GM18511 (cell line): ENCODE measurements at regions not wholly inside any gene's neighbourhood (a gene's known extent, or its start where the extent isn't known, plus 50 kb on each side); places are given as distances from the start of the nearest gene placed in this dataset.

Experiments
- ATAC-seq: cut with Tn5 transposase; IDR thresholded peaks from one replicate; pipeline ENCODE4 v1.9.1; 2021; ENCODE audit warnings: mild to moderate bottlenecking, moderate library complexity; ENCODE audit not compliant: unreplicated experiment

- ATAC-seq: no peak
Observed at GRCh38 chr2:64848945-64849344, 140.3 kb upstream of the SLC1A4 start.

- no peak for ATAC-seq
Observed at GRCh38 chr2:64850642-64851041, 138.6 kb upstream of the SLC1A4 start.

- no peak for ATAC-seq
Observed at GRCh38 chr2:64852771-64853241, 136.4 kb upstream of the SLC1A4 start.

GRCh38 chr2:64853306-64853705 is 135.9 kb upstream of the SLC1A4 start:
- no peak for ATAC-seq

GRCh38 chr2:64853894-64854293 is 135.3 kb upstream of the SLC1A4 start:
- no peak for ATAC-seq

GRCh38 chr2:64854773-64855237 is 134.4 kb upstream of the SLC1A4 start:
- no peak for ATAC-seq

GRCh38 chr2:64857581-64858471 is 131.4 kb upstream of the SLC1A4 start:
- ATAC-seq: no peak

- no peak for ATAC-seq
Observed at GRCh38 chr2:64858541-64859311, 130.5 kb upstream of the SLC1A4 start.

- no peak for ATAC-seq
Observed at GRCh38 chr2:64859312-64860212, 129.6 kb upstream of the SLC1A4 start.

- peak; percentile 43 for ATAC-seq
Observed at GRCh38 chr2:64860276-64860885, 128.8 kb upstream of the SLC1A4 start.

- no peak for ATAC-seq
Observed at GRCh38 chr2:64860936-64861335, 128.3 kb upstream of the SLC1A4 start.

- no peak for ATAC-seq
Observed at GRCh38 chr2:64861452-64862397, 127.5 kb upstream of the SLC1A4 start.

GRCh38 chr2:64862623-64863022 is 126.6 kb upstream of the SLC1A4 start:
- ATAC-seq: no peak

GRCh38 chr2:64863097-64863820 is 125.9 kb upstream of the SLC1A4 start:
- no peak for ATAC-seq

GRCh38 chr2:64865073-64865830 is 123.9 kb upstream of the SLC1A4 start:
- peak; percentile 69 for ATAC-seq

- ATAC-seq: no peak
Observed at GRCh38 chr2:64865831-64866345, 123.3 kb upstream of the SLC1A4 start.

GRCh38 chr2:64866797-64867196 is 122.4 kb upstream of the SLC1A4 start:
- no peak for ATAC-seq
